Fibroblast of the aortic adventitia (primary cell): ENCODE measurements at regions not wholly inside any gene's neighbourhood (a gene's known extent, or its start where the extent isn't known, plus 50 kb on each side); places are given as distances from the start of the nearest gene placed in this dataset.
A peak's percentile ranks its signal among the peaks of the same experiment; 100 is the strongest.

Source experiments
- DNase-seq: peaks from one replicate; pipeline ENCODE4 v3.0.0-alpha.2; 2010; ENCODE audit warnings: low read depth
- H3K4me3 ChIP-seq: 2 replicates; pipeline ENCODE4 v1.5.1; 2011; ENCODE audit warnings: low read depth, mild to moderate bottlenecking, control low read depth, low read length, moderate library complexity
- CTCF ChIP-seq: IDR thresholded peaks from 2 replicates; pipeline ENCODE4 v1.5.1; 2011; ENCODE audit warnings: mild to moderate bottlenecking, low read length, control low read depth, inconsistent platforms; ENCODE audit not compliant: insufficient read depth

DNA sequence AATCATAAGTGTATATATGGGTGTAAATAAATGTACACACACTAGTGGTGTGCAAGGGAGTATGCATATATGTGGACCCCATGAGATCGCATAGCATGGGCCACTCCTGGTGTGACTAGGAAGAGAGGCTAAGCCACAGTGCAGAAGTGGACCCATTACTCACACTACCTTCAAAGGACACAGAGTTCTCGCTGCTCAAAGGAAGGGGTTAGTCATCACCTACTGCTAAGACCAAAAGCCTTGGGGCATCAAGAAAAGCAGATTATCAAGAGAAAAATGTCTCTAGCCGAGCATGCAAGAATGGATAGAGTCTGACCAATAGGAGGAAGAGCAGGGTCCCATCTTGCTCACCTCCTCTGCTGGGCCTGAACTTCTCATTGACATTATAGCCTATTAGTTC, 195.5 kb downstream of the MAFB start:
- no peak for TF ChIP-seq CTCF
- no peak for DNase-seq
- H3K4me3 ChIP-seq = no peak overlapping the region

DNA sequence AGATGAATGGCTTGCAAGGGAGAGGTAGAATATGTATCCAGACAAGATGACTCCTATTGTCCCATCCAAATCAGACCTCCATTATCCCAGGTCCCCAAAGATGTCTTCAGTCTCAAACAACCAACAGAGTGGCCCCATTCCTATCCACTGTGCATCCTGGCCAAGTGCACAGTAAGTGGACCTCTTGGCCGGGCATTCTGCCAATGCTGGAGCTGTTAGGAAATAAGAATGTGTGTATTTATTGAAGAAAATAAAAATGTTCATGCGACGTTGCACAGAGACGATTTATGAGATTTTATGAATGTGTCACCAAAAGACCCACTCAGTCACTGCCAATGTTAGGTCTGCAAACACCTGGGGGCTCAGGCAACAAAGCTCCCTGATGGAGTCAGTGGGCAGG, 196.0 kb downstream of the MAFB start:
- no peak for TF ChIP-seq CTCF
- DNase-seq = peak; percentile 61
- no peak overlapping the region for H3K4me3 ChIP-seq

DNA sequence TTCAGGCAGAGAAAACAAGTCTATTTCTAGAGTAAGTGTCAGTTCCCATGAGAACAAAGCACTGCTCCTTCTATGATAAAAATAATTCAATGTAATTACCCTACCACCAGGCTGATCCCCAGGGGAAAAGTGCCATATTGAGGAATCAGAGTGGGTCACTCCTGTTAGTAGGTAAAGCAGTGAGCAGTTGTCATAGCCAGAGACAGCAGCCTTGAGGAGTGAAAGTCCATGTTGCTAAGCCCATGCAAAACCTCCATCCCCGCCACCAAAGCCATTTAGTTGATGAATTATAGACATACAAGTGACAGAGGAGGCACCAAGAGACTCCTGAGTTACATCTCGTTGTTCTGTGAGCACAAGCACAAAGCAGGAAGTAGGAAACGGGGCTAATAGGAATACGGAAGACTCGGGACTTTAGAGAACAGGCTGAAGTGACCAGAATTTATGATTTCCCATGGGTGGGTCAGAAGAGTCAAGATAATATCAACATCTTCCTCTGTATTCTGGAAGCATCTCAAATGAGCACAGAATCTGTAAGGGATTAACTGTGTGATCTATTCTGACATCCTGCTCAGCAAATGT, 197.9 kb downstream of the MAFB start:
- TF ChIP-seq CTCF = no peak
- H3K4me3 ChIP-seq = no peak overlapping the region
- DNase-seq = no peak

DNA sequence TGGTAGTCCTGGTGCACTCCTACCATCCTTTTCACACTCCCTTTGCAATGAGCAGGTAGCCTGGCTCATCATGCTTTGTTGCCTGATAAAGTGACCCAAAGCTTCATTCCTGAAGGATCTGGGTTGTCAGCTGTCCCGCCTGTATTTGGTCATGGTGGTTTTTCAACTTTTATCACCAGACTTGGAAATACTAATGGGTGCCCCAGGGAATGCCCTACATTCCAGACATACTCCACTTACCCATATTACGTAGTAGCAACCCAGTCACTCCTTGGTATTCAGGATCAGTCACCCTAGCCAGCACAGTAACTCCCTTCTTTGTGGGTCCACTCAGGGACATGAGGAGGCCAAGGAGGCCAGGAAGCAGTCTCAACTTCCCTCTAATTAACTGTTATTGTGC, 199.2 kb downstream of the MAFB start:
- H3K4me3 ChIP-seq = no peak overlapping the region
- TF ChIP-seq CTCF = no peak
- DNase-seq = peak; percentile 30

DNA sequence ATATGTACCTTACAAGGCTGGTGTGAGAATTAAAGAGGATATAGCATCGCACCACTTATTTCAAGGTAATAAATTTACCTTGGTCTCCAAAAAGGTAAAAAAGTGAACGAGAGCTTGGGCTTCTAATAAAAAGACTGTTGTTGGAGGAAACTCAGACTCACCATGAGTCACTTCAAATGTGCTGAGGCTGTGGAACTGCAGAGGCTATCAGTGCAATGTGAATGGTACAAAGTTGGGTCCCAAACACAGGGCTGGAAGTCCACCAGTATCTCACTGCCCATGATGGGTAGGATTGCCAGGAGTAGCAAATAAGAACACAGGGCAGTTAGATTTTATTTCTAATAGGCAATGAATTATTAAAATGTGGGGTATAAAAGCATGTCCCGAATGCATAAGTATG, 200.6 kb downstream of the MAFB start:
- H3K4me3 ChIP-seq = no peak overlapping the region
- DNase-seq = no peak
- TF ChIP-seq CTCF = no peak

- TF ChIP-seq CTCF = no peak
- no peak overlapping the region for H3K4me3 ChIP-seq
- no peak for DNase-seq
Observed at GRCh38 chr20:40486297-40486696, 202.7 kb downstream of the MAFB start.
